ENCODE measurements at regions not wholly inside any gene's neighbourhood (a gene's known extent, or its start where the extent isn't known, plus 50 kb on each side); places are given as distances from the start of the nearest gene placed in this dataset.

DNA sequence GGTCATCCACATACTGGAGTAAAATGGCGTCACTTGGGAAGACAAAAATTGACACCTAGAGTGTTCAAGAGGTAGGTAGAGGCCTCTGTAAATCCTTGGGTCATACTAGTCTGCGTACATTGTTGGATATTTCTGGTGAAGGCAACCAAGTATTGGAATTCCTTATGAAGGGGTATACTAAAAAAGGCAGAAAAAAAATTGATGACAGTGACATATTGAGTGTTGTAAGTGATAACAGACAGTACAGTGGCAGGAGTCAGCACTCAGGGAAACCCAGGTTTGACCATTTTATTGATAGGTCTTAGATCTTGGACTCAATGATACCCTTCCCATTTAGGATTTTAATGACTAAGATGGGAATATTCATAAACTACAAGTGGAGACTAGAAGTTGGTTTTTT, 359.1 kb upstream of the VSTM2A start:
- no peak overlapping the region for H3K4me3 ChIP-seq (ENCODE audit: low read depth in 2 of 2, low read length in 2 of 2)
- H3K36me3 ChIP-seq (ENCODE audit: control insufficient read depth, insufficient read depth, low read length), result no peaks in the 10 kb centered on the region
- H3K4me1 ChIP-seq (ENCODE audit: control insufficient read depth, insufficient read depth, low read length), result no peaks in the 10 kb centered on the region
- no peaks in the 10 kb centered on the region for H3K27me3 ChIP-seq (ENCODE audit: control insufficient read depth, insufficient read depth, low read length)
- in situ Hi-C loops (cut with HindIII; ENCODE audit: low pct_unique_long_range_greater_than_20kb, low sequenced_read_pairs) (no loop called here), intact Hi-C loops (cut with micrococcal nuclease; ENCODE audit: unreplicated experiment) (no loop called here)
- H3K9me3 ChIP-seq (ENCODE audit: control insufficient read depth, insufficient read depth, low read depth, low read length), result no peaks in the 10 kb centered on the region
- H3K27ac ChIP-seq (ENCODE audit: low read length), result no peak overlapping the region
- no TSS peak for BruUV-seq (replicated peaks)
- CTCF ChIA-PET, result no interaction called here
- no peak for DNase-seq (ENCODE audit: low read depth, low spot score)
- POLR2A ChIA-PET, result no interaction called here
- ATAC-seq, result no peak
- TF ChIP-seq TCF7L2 (IDR thresholded peaks at IDR 0.05; ENCODE audit: low read depth, low read length), result no peak
- no peak for TF ChIP-seq POLR2AphosphoS5 (IDR thresholded peaks at IDR 0.05; ENCODE audit: low read depth, low read length)
- TF ChIP-seq, protein P1, sequence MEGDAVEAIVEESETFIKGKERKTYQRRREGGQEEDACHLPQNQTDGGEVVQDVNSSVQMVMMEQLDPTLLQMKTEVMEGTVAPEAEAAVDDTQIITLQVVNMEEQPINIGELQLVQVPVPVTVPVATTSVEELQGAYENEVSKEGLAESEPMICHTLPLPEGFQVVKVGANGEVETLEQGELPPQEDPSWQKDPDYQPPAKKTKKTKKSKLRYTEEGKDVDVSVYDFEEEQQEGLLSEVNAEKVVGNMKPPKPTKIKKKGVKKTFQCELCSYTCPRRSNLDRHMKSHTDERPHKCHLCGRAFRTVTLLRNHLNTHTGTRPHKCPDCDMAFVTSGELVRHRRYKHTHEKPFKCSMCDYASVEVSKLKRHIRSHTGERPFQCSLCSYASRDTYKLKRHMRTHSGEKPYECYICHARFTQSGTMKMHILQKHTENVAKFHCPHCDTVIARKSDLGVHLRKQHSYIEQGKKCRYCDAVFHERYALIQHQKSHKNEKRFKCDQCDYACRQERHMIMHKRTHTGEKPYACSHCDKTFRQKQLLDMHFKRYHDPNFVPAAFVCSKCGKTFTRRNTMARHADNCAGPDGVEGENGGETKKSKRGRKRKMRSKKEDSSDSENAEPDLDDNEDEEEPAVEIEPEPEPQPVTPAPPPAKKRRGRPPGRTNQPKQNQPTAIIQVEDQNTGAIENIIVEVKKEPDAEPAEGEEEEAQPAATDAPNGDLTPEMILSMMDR (IDR thresholded peaks at IDR 0.05), result no peak
- TF ChIP-seq, protein P2, sequence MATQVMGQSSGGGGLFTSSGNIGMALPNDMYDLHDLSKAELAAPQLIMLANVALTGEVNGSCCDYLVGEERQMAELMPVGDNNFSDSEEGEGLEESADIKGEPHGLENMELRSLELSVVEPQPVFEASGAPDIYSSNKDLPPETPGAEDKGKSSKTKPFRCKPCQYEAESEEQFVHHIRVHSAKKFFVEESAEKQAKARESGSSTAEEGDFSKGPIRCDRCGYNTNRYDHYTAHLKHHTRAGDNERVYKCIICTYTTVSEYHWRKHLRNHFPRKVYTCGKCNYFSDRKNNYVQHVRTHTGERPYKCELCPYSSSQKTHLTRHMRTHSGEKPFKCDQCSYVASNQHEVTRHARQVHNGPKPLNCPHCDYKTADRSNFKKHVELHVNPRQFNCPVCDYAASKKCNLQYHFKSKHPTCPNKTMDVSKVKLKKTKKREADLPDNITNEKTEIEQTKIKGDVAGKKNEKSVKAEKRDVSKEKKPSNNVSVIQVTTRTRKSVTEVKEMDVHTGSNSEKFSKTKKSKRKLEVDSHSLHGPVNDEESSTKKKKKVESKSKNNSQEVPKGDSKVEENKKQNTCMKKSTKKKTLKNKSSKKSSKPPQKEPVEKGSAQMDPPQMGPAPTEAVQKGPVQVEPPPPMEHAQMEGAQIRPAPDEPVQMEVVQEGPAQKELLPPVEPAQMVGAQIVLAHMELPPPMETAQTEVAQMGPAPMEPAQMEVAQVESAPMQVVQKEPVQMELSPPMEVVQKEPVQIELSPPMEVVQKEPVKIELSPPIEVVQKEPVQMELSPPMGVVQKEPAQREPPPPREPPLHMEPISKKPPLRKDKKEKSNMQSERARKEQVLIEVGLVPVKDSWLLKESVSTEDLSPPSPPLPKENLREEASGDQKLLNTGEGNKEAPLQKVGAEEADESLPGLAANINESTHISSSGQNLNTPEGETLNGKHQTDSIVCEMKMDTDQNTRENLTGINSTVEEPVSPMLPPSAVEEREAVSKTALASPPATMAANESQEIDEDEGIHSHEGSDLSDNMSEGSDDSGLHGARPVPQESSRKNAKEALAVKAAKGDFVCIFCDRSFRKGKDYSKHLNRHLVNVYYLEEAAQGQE (IDR thresholded peaks at IDR 0.05; ENCODE audit: insufficient read depth in 1 of 2, low read depth in 2 of 2, low read length in 1 of 2), result no peak
- no peak for TF ChIP-seq SIN3A (IDR thresholded peaks at IDR 0.05; ENCODE audit: borderline replicate concordance, insufficient read depth, low read depth, low read length)

DNA sequence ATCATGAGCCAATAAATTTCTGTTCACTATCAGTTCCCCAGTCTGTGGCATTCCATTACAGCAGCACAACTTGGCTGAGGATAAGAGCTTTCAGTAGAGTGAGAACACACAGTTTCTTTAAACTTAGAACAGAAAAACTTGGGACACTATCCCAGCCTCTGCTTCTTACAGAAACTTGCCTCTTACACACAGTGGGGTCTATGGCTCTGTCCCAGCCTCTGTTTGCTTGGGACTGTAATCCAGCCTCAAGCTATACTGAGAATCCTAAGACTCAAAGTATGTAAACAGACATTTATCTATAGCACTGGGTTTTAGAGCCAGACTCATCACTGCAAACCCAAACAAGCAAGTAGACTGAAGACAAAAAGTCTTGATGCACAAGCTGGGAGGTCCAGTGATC, 355.8 kb upstream of the VSTM2A start:
- no peak overlapping the region for H3K27ac ChIP-seq (ENCODE audit: low read length)
- no peaks in the 10 kb centered on the region for H3K4me1 ChIP-seq (ENCODE audit: control insufficient read depth, insufficient read depth, low read length)
- DNase-seq (ENCODE audit: low read depth, low spot score) (no peak), ATAC-seq (no peak)
- POLR2A ChIA-PET, result no interaction called here
- TF ChIP-seq TCF7L2 (IDR thresholded peaks at IDR 0.05; ENCODE audit: low read depth, low read length) (no peak), POLR2AphosphoS5 (IDR thresholded peaks at IDR 0.05; ENCODE audit: low read depth, low read length) (no peak), SIN3A (IDR thresholded peaks at IDR 0.05; ENCODE audit: borderline replicate concordance, insufficient read depth, low read depth, low read length) (no peak)
- TF ChIP-seq, protein P1 (IDR thresholded peaks at IDR 0.05), result no peak
- TF ChIP-seq, protein P2 (IDR thresholded peaks at IDR 0.05; ENCODE audit: insufficient read depth in 1 of 2, low read depth in 2 of 2, low read length in 1 of 2), result no peak
- no TSS peak for BruUV-seq (replicated peaks)
- no peaks in the 10 kb centered on the region for H3K27me3 ChIP-seq (ENCODE audit: control insufficient read depth, insufficient read depth, low read length)
- in situ Hi-C loops (cut with HindIII; ENCODE audit: low pct_unique_long_range_greater_than_20kb, low sequenced_read_pairs), result no loop called here
- intact Hi-C loops (cut with micrococcal nuclease; ENCODE audit: unreplicated experiment), result no loop called here
- H3K4me3 ChIP-seq (ENCODE audit: low read depth in 2 of 2, low read length in 2 of 2), result no peak overlapping the region
- no peaks in the 10 kb centered on the region for H3K9me3 ChIP-seq (ENCODE audit: control insufficient read depth, insufficient read depth, low read depth, low read length)
- CTCF ChIA-PET, result no interaction called here
- no peaks in the 10 kb centered on the region for H3K36me3 ChIP-seq (ENCODE audit: control insufficient read depth, insufficient read depth, low read length)
